ENCODE measurements at regions not wholly inside any gene's neighbourhood (a gene's known extent, or its start where the extent isn't known, plus 50 kb on each side); places are given as distances from the start of the nearest gene placed in this dataset.

DNA sequence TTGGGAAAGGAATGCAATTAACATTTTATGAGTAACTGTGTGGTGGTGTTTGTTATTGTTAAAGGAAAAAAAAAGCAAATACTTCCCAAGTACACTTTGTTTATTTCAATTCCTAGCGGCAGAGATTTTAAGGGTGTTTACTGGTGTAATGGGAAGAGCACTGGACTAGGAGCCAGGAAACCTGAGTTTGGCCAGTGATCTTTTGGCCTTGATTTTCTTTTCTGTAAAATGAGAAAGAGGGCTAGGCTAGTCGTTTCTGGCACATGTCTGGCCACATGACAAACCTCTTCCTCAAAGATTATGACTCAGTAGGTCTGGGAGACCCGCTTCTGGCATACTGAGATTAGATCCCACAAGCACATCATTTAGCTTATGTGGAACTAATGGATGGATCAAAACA is 428.1 kb upstream of the NOX3 start:
- no peak overlapping the region for H3K9ac ChIP-seq (ENCODE audit: low read length)
- peaks cover 0 to 16% of the 10 kb centered on the region in 2 experiments; a peak in 1 of 4 replicates for H3K4me1 ChIP-seq (ENCODE audit: control insufficient read depth in 1 of 2, insufficient read depth in 2 of 2, low read length in 2 of 2)
- no peaks in the 10 kb centered on the region for H4K20me1 ChIP-seq (ENCODE audit: insufficient read depth)
- TF ChIP-seq ELF1 (IDR thresholded peaks at IDR 0.05; ENCODE audit: borderline replicate concordance, low read depth) (no peak), TCF7L2 (IDR thresholded peaks at IDR 0.05; ENCODE audit: borderline replicate concordance, extremely low read depth, insufficient read depth, insufficient read length) (no peak), JUND (IDR thresholded peaks at IDR 0.05) (no peak), FOSL1 (IDR thresholded peaks at IDR 0.05; ENCODE audit: low read depth) (no peak), POLR2A (IDR thresholded peaks at IDR 0.05; ENCODE audit: borderline replicate concordance, extremely low read depth, insufficient read depth, insufficient read length) (no peak), RAD21 (IDR thresholded peaks at IDR 0.05; ENCODE audit: low read depth) (no peak), SP1 (IDR thresholded peaks at IDR 0.05; ENCODE audit: low read depth) (no peak), SIN3A (IDR thresholded peaks at IDR 0.05; ENCODE audit: low read depth) (no peak), CBX3 (IDR thresholded peaks at IDR 0.05; ENCODE audit: low read depth) (no peak)
- TF ChIP-seq, protein P1, sequence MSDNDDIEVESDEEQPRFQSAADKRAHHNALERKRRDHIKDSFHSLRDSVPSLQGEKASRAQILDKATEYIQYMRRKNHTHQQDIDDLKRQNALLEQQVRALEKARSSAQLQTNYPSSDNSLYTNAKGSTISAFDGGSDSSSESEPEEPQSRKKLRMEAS (IDR thresholded peaks at IDR 0.05): no peak
- intact Hi-C loops (cut with micrococcal nuclease): no loop called here
- DNase-seq (ENCODE audit: low read depth, low spot score) (no peak), ATAC-seq (no peak)
- H3K79me2 ChIP-seq (ENCODE audit: insufficient read depth, low read length): no peaks in the 10 kb centered on the region
- H3K9me2 ChIP-seq (ENCODE audit: insufficient read depth): no peaks in the 10 kb centered on the region
- BruUV-seq (replicated peaks): no TSS peak
- H3K27me3 ChIP-seq (ENCODE audit: insufficient read depth, low read length): no peaks in the 10 kb centered on the region
- no peak overlapping the region for H3K27ac ChIP-seq (ENCODE audit: low read depth, low read length)
- no peaks in the 10 kb centered on the region for H3K9me3 ChIP-seq (ENCODE audit: control insufficient read depth in 1 of 2, insufficient read depth in 1 of 2, low read depth in 1 of 2, low read length in 2 of 2)
- POLR2A ChIA-PET: no interaction called here
- no peak overlapping the region for H3K4me3 ChIP-seq (replicated peaks in 1 of 2; ENCODE audit: low read depth in 1 of 2, low read length in 2 of 2)
- RAD21 ChIA-PET (ENCODE audit: low non-redundant PET in 1 of 2, low total read pairs in 2 of 2, uncharacterized antibody in 2 of 2, unreplicated experiment in 2 of 2): no interaction called here
- H3K36me3 ChIP-seq (ENCODE audit: control insufficient read depth in 1 of 2, insufficient read depth in 2 of 2, low read length in 2 of 2): no peaks in the 10 kb centered on the region
- no peak overlapping the region for H2AFZ ChIP-seq (ENCODE audit: low read depth, low read length, poor library complexity, severe bottlenecking)
- H3K4me2 ChIP-seq (ENCODE audit: low read length): no peak overlapping the region
- CTCF ChIA-PET: no interaction called here

DNA sequence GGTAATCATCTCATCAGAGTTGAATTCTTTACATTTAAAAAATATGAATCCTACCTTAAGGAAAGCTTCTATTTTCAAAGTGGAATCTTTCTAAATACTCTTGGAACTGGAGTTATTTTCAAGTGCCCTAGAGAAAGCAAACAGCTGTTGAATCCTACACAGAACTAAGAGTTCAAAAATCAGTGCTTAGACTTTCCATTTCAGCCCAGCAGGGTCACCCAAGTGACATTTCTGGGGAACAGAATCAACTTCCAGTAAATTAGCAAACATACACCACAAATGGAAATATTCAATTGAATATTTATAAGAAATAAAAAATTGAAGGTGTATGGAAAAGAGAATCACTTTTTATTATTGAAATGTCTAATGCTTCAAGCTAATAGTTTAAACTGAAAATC is 427.7 kb upstream of the NOX3 start:
- H2AFZ ChIP-seq (ENCODE audit: low read depth, low read length, poor library complexity, severe bottlenecking): no peak overlapping the region
- TF ChIP-seq, protein P2, sequence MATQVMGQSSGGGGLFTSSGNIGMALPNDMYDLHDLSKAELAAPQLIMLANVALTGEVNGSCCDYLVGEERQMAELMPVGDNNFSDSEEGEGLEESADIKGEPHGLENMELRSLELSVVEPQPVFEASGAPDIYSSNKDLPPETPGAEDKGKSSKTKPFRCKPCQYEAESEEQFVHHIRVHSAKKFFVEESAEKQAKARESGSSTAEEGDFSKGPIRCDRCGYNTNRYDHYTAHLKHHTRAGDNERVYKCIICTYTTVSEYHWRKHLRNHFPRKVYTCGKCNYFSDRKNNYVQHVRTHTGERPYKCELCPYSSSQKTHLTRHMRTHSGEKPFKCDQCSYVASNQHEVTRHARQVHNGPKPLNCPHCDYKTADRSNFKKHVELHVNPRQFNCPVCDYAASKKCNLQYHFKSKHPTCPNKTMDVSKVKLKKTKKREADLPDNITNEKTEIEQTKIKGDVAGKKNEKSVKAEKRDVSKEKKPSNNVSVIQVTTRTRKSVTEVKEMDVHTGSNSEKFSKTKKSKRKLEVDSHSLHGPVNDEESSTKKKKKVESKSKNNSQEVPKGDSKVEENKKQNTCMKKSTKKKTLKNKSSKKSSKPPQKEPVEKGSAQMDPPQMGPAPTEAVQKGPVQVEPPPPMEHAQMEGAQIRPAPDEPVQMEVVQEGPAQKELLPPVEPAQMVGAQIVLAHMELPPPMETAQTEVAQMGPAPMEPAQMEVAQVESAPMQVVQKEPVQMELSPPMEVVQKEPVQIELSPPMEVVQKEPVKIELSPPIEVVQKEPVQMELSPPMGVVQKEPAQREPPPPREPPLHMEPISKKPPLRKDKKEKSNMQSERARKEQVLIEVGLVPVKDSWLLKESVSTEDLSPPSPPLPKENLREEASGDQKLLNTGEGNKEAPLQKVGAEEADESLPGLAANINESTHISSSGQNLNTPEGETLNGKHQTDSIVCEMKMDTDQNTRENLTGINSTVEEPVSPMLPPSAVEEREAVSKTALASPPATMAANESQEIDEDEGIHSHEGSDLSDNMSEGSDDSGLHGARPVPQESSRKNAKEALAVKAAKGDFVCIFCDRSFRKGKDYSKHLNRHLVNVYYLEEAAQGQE (IDR thresholded peaks at IDR 0.05; ENCODE audit: low read depth): no peak
- TF ChIP-seq, protein P3, sequence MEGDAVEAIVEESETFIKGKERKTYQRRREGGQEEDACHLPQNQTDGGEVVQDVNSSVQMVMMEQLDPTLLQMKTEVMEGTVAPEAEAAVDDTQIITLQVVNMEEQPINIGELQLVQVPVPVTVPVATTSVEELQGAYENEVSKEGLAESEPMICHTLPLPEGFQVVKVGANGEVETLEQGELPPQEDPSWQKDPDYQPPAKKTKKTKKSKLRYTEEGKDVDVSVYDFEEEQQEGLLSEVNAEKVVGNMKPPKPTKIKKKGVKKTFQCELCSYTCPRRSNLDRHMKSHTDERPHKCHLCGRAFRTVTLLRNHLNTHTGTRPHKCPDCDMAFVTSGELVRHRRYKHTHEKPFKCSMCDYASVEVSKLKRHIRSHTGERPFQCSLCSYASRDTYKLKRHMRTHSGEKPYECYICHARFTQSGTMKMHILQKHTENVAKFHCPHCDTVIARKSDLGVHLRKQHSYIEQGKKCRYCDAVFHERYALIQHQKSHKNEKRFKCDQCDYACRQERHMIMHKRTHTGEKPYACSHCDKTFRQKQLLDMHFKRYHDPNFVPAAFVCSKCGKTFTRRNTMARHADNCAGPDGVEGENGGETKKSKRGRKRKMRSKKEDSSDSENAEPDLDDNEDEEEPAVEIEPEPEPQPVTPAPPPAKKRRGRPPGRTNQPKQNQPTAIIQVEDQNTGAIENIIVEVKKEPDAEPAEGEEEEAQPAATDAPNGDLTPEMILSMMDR (IDR thresholded peaks at IDR 0.05 in 2 of 3, conservative IDR thresholded peaks at IDR 0.05 in 1 of 3; ENCODE audit: borderline replicate concordance in 1 of 3, insufficient read depth in 1 of 3, low read depth in 2 of 3, low read length in 2 of 3): no peak
- TF ChIP-seq, protein P4, sequence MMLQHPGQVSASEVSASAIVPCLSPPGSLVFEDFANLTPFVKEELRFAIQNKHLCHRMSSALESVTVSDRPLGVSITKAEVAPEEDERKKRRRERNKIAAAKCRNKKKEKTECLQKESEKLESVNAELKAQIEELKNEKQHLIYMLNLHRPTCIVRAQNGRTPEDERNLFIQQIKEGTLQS (IDR thresholded peaks at IDR 0.05): no peak
- TF ChIP-seq JUND (IDR thresholded peaks at IDR 0.05) (no peak), EGR1 (IDR thresholded peaks at IDR 0.05; ENCODE audit: low read depth) (no peak), CBX3 (IDR thresholded peaks at IDR 0.05; ENCODE audit: low read depth) (no peak), ZNF274 (IDR thresholded peaks at IDR 0.05; ENCODE audit: low read depth, low read length) (no peak), SRF (IDR thresholded peaks at IDR 0.05; ENCODE audit: low read depth) (no peak), ELF1 (IDR thresholded peaks at IDR 0.05; ENCODE audit: borderline replicate concordance, low read depth) (no peak)

More for the DNA sequence above, 427.7 kb upstream of the NOX3 start:
- Histone ChIP-seq H3K36me3 (ENCODE audit: control insufficient read depth in 1 of 2, insufficient read depth in 2 of 2, low read length in 2 of 2) (no peaks in the 10 kb centered on the region), H3K4me2 (ENCODE audit: low read length) (0 out of 2 replicates have a peak overlapping the region, but pooled peaks have one; percentile 8), H3K4me1 (ENCODE audit: control insufficient read depth in 1 of 2, insufficient read depth in 2 of 2, low read length in 2 of 2) (peaks cover 0 to 16% of the 10 kb centered on the region in 2 experiments; a peak in 1 of 4 replicates), H4K20me1 (ENCODE audit: insufficient read depth) (no peaks in the 10 kb centered on the region), H3K9me3 (ENCODE audit: control insufficient read depth in 1 of 2, insufficient read depth in 1 of 2, low read depth in 1 of 2, low read length in 2 of 2) (no peaks in the 10 kb centered on the region), H3K9me2 (ENCODE audit: insufficient read depth) (no peaks in the 10 kb centered on the region), H3K4me3 (replicated peaks in 1 of 2; ENCODE audit: low read depth in 1 of 2, low read length in 2 of 2) (no peak overlapping the region), H3K27ac (ENCODE audit: low read depth, low read length) (no peak overlapping the region), H3K79me2 (ENCODE audit: insufficient read depth, low read length) (no peaks in the 10 kb centered on the region), H3K27me3 (ENCODE audit: insufficient read depth, low read length) (no peaks in the 10 kb centered on the region), H3K9ac (ENCODE audit: low read length) (no peak overlapping the region)
- DNase-seq (ENCODE audit: low read depth, low spot score) (no peak), ATAC-seq (no peak)
- ChIA-PET RAD21 (ENCODE audit: low non-redundant PET in 1 of 2, low total read pairs in 2 of 2, uncharacterized antibody in 2 of 2, unreplicated experiment in 2 of 2) (no interaction called here), POLR2A (no interaction called here), CTCF (no interaction called here)
- no TSS peak for BruUV-seq (replicated peaks)
- intact Hi-C loops (cut with micrococcal nuclease): no loop called here
